SU-DHL-6 (cell line): ENCODE measurements at regions not wholly inside any gene's neighbourhood (a gene's known extent, or its start where the extent isn't known, plus 50 kb on each side); places are given as distances from the start of the nearest gene placed in this dataset.

Experiments used
- EZH2phosphoT487 ChIP-seq: fragments of 200-600 bp; sonication (generic), shearing (Covaris generic); conservative IDR thresholded peaks from 2 replicates; pipeline ENCODE4 v1.6.1; 2018; ENCODE audit warnings: mild to moderate bottlenecking, antibody characterized with exemption, low read length, moderate library complexity, mixed read lengths
- TF ChIP-seq, protein P1 (sequence below): fragments of 200-600 bp; sonication (generic); IDR thresholded peaks from one replicate; pipeline ENCODE4 v1.5.1; 2017; ENCODE audit warnings: antibody characterized with exemption, mild to moderate bottlenecking, low read length, moderate library complexity; ENCODE audit not compliant: insufficient read depth, poor library complexity, severe bottlenecking

DNA sequence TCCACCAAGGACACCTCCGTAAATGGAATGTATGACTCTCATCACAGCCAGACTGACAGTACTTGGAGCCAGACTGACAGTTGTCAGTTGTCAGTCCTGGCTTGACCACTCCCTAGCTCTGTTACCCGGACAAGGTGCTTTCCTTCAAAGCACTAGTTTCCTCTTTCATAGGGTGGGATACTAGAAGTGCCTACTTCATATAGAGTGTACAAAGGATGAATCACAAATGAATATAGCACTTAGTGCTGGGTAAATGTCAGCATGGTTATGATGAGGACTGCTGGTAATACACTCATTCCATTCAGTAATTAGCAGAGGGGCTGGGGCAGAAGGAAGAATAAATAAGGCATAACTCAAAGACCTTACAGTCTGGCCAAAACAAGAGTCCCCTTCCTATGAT lies 91.4 kb downstream of the ARL4C start:
- TF ChIP-seq, protein P1, sequence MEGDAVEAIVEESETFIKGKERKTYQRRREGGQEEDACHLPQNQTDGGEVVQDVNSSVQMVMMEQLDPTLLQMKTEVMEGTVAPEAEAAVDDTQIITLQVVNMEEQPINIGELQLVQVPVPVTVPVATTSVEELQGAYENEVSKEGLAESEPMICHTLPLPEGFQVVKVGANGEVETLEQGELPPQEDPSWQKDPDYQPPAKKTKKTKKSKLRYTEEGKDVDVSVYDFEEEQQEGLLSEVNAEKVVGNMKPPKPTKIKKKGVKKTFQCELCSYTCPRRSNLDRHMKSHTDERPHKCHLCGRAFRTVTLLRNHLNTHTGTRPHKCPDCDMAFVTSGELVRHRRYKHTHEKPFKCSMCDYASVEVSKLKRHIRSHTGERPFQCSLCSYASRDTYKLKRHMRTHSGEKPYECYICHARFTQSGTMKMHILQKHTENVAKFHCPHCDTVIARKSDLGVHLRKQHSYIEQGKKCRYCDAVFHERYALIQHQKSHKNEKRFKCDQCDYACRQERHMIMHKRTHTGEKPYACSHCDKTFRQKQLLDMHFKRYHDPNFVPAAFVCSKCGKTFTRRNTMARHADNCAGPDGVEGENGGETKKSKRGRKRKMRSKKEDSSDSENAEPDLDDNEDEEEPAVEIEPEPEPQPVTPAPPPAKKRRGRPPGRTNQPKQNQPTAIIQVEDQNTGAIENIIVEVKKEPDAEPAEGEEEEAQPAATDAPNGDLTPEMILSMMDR, result no peak
- TF ChIP-seq EZH2phosphoT487, result no peak
